ENCODE measurements at regions not wholly inside any gene's neighbourhood (a gene's known extent, or its start where the extent isn't known, plus 50 kb on each side); places are given as distances from the start of the nearest gene placed in this dataset.

GRCh38 chr9:13990331-13990730, 323.6 kb downstream of the NFIB start:
- no peak for DNase-seq (ENCODE audit: low read depth)

GRCh38 chr9:13988944-13989343, 325.0 kb downstream of the NFIB start:
- DNase-seq (ENCODE audit: low read depth), result no peak

- DNase-seq (ENCODE audit: low read depth), result no peak
Observed at GRCh38 chr9:13983607-13984006, 330.3 kb downstream of the NFIB start.

- no peak for DNase-seq (ENCODE audit: low read depth)
Observed at GRCh38 chr9:13979941-13980318, 334.0 kb downstream of the NFIB start.

GRCh38 chr9:13975611-13976290, 338.2 kb downstream of the NFIB start:
- no peak for DNase-seq (ENCODE audit: low read depth)

- DNase-seq (ENCODE audit: low read depth), result no peak
Observed at GRCh38 chr9:13974891-13975290, 339.1 kb downstream of the NFIB start.

- no peak for DNase-seq (ENCODE audit: low read depth)
Observed at GRCh38 chr9:13971966-13972655, 341.8 kb downstream of the NFIB start.

GRCh38 chr9:13971415-13971814, 342.5 kb downstream of the NFIB start:
- no peak for DNase-seq (ENCODE audit: low read depth)

GRCh38 chr9:13970426-13970825, 343.5 kb downstream of the NFIB start:
- DNase-seq (ENCODE audit: low read depth), result no peak

- DNase-seq (ENCODE audit: low read depth), result no peak
Observed at GRCh38 chr9:13970018-13970417, 343.9 kb downstream of the NFIB start.

- DNase-seq (ENCODE audit: low read depth), result no peak
Observed at GRCh38 chr9:13967438-13967837, 346.5 kb downstream of the NFIB start.

- peak; percentile 32 for DNase-seq (ENCODE audit: low read depth)
Observed at GRCh38 chr9:13967011-13967410, 346.9 kb downstream of the NFIB start.

- DNase-seq (ENCODE audit: low read depth), result no peak
Observed at GRCh38 chr9:13963005-13963653, 350.8 kb downstream of the NFIB start.

- no peak for DNase-seq (ENCODE audit: low read depth)
Observed at GRCh38 chr9:13962006-13962405, 351.9 kb downstream of the NFIB start.

- DNase-seq (ENCODE audit: low read depth), result no peak
Observed at GRCh38 chr9:13960011-13960765, 353.8 kb downstream of the NFIB start.

- no peak for DNase-seq (ENCODE audit: low read depth)
Observed at GRCh38 chr9:13958672-13959071, 355.3 kb downstream of the NFIB start.

GRCh38 chr9:13957089-13957488, 356.9 kb downstream of the NFIB start:
- DNase-seq (ENCODE audit: low read depth), result no peak

GRCh38 chr9:13956107-13956506, 357.8 kb downstream of the NFIB start:
- no peak for DNase-seq (ENCODE audit: low read depth)

- no peak for DNase-seq (ENCODE audit: low read depth)
Observed at GRCh38 chr9:13952906-13953305, 361.0 kb downstream of the NFIB start.

- DNase-seq (ENCODE audit: low read depth), result no peak
Observed at GRCh38 chr9:13948037-13948436, 365.9 kb downstream of the NFIB start.

- no peak for DNase-seq (ENCODE audit: low read depth)
Observed at GRCh38 chr9:13943176-13943575, 370.8 kb downstream of the NFIB start.

GRCh38 chr9:13942695-13943094, 371.2 kb downstream of the NFIB start:
- DNase-seq (ENCODE audit: low read depth), result peak; percentile 99

- DNase-seq (ENCODE audit: low read depth), result no peak
Observed at GRCh38 chr9:13942201-13942600, 371.7 kb downstream of the NFIB start.

All from non-pigmented ciliary epithelial cell (primary cell).